HEK293 (cell line): ENCODE measurements at regions not wholly inside any gene's neighbourhood (a gene's known extent, or its start where the extent isn't known, plus 50 kb on each side); places are given as distances from the start of the nearest gene placed in this dataset.

Source experiments
- GLI4 ChIP-seq: fragments of 450-650 bp; formaldehyde crosslinking; IDR thresholded peaks from 2 replicates; pipeline ENCODE4 v1.5.1; 2016; ENCODE audit warnings: missing biosample characterization, missing genetic modification characterization
- PRDM10 ChIP-seq: fragments of 450-650 bp; formaldehyde crosslinking; IDR thresholded peaks from 2 replicates; pipeline ENCODE4 v1.5.1; 2016; ENCODE audit warnings: missing biosample characterization, missing genetic modification characterization
- ZNF174 ChIP-seq: fragments of 450-650 bp; formaldehyde crosslinking; IDR thresholded peaks from 2 replicates; pipeline ENCODE4 v1.5.0; 2017; ENCODE audit warnings: missing biosample characterization, mild to moderate bottlenecking, missing genetic modification characterization

- no peak for TF ChIP-seq PRDM10 (tag by site-specific recombination)
- no peak for TF ChIP-seq ZNF174 (tag by site-specific recombination)
- TF ChIP-seq GLI4 (tag by site-specific recombination) = no peak
Observed at GRCh38 chr16:85449885-85450245, 163.3 kb upstream of the GSE1 start.
